Non-pigmented ciliary epithelial cell (primary cell): ENCODE measurements at regions not wholly inside any gene's neighbourhood (a gene's known extent, or its start where the extent isn't known, plus 50 kb on each side); places are given as distances from the start of the nearest gene placed in this dataset.
"Not testable (repeated sequence)": the region's sequence is repeated elsewhere in the genome, so short reads cannot be mapped to it uniquely, and the experiment has no call there.

Source experiments
- DNase-seq: peaks from one replicate; pipeline ENCODE4 v3.0.0-alpha.2; 2010; ENCODE audit warnings: low read depth

DNA sequence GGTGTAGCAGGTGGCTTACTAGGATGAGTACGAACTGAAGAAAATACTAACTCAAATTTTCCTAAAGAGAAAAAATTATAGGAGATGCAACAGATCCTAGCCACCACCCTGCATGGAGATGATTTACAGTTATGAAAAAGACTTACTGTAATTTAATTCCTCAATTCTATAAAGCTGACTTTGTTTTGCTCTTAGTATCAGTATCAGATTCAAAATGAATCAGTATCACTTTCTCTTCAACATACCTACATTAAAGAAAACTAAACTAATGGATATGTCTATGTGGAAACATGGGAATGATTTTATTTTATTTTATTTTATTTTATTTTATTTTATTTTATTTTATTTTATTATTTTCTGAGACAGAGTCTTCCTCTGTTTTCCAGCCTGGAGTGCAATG lies 525.8 kb downstream of the NLGN4X start:
- DNase-seq: no peak

DNA sequence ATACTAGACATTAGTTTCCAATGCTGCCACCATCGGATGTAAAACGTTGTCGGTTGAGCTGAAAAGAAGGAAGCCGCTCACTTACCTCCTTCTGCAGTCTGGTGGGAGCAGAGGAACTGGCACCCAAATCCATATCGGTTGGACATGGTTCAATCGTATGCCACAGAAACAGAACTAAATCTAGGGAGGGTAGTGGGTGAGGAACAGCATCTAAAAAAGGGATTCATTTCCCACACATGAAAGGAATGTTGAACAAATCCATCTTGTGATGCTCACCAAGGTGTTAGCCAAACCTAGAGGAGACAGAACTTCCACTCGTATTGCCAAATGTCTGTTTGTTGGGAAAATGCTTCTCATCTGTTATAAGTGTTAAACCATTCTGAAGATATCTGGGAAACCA lies 532.7 kb downstream of the NLGN4X start:
- no peak for DNase-seq

DNA sequence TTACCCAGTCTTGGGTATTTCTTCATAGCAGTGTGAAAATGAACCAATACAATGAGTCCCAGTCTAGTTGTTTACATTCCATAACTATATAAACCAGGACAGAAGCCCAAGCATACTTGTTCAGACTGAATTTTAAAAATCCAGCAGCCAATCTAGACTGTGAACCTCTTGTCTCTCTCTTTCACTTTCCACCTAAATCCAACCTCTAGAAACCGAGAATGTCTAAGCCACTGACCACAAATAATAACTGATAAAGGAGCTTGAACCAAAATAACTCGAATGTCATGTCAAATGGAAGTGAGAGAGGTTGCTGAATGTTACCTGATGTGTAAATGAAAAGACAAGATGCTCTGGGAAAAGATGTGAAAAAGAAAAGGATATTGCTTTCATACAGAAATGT lies 544.7 kb downstream of the NLGN4X start:
- no peak for DNase-seq

DNA sequence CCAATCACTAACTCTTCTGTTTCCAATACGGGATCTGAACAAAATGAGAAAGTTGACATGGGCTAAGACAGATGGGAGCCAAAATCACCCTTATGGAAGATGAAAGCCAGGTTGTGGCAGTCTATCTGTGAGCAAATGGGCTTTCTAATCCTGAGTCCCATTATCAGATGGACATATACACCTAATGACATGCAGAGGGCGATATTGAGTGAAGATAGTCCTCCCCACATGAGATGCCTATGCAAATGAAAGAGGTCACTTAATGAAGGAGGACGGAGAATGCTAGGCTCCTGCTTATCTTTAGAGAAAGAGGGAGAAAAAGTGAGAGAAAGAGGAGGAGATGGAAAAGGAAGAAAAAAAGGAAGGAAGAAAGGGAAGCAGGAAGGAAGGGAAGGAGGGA lies 547.5 kb downstream of the NLGN4X start:
- no peak for DNase-seq

DNA sequence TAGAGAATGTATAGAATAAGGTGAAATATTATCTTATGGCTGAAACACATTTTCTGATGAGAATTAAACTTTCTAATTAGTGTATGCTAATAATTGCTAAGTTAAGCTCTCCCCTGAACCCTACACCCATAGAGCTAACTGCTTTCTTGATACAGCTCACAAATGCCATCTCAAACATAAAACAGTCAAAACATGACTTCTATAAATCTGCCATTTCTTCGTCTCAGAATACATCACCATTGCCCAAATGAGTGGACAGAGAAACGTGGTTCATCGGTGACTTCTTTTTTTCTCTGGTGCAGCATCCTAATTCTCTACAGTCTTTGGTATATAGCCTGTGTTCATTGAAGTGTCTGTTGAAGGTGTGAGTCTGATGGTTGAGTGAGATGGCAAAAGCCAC lies 554.6 kb downstream of the NLGN4X start:
- no peak for DNase-seq

DNA sequence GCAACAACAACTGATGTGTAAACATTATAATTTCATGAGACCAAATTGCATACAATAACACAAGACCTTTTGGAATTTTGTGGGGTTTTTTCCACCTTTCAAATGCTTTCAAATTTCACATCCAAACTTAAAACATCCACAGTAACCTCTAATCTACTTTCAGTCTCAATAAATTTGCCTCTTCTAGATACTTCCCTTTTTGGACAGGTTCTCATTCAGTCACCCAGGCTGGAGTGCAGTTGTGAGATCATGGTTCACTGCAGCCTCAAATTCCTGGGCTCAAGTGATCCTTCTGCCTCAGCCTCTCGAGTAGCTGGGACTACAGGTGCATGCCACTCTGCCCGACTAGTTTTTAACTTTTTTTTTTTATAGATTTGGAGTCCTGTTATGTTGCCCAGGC lies 556.6 kb downstream of the NLGN4X start:
- no peak for DNase-seq

DNA sequence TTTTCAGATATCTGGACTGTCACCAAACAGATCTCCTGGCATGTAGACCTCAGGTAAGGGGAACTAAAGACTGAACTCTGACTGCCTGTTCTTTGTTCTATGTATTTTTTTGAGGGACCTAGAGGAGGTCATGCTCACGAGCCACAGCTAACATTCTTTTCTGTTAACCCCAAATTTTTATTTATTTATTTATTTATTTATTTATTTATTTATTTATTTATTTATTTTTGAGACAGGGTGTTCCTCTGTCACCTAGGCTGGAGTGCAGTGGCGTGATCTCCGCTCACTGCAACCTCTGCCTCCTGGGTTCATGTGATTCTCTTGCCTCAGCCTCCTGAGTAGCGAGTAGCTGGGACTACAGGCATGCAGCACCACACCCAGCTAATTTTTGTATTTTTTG lies 562.0 kb downstream of the NLGN4X start:
- DNase-seq: not testable (repeated sequence)

DNA sequence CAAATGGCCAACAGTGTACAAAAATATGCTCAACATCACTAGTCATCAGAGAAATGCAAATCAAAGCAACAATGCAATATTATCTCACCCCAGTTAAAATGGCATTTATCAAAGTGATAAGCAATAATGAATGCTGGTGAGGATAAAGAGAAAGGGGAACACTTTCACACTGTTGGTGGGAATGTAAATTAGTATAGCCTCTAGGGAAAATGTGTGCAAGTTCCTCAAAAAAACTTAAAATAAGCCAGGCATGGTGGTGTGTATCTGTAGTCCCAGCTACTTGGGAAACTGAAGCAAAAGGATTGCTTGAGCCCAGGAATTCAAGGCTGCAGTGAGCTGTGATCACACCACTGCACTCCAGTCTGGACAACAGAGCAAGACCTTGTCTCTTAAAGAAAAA lies 572.1 kb downstream of the NLGN4X start:
- DNase-seq: no peak

DNA sequence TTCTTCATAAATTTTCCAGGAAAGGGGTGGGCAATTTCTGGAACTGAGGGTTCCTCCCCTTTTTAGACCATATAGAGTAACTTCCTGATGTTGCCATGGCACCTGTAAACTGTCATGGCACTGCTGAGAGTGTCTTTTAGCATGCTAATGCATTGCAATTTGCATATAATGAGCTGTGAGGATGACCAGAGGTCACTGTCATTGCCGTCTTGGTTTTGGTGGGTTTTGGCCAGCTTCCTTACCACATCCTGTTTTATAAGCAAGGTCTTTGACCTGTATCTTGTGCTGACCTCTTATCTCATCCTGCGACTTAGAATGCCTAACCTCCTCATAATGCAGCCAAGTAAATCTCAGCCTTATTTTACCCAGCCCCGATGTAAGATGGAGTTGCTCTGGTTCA lies 577.8 kb downstream of the NLGN4X start:
- no peak for DNase-seq

DNA sequence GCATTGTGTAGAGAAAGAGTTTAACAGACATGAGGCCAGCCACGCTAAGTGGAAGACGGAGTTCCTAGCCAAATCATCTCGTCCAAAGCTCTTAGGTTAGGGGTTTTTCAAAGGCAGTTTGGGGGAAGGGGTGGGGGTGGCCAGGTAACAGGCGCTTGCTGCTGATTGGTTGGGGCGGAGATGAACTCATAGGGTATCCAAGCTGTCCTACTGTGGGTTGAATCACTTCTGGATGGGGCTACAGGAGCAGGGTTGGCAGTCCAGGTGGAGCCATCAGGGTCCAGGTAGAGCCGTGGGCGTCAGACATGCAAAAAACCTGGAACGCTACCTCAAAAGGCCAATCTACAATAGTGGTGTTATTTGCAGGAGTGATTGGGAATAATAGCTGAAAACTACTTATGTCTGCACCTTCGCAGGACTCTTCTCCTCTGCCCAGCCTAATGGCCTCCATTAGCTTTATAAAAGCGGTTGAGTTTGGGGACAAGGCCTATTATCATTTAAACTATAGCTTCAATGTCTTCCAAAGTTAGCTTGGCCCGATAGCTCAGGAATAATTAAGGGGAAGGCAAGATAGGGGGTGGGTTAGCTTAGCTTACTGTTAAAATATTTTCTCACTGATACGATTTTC lies 579.6 kb downstream of the NLGN4X start:
- DNase-seq: no peak

DNA sequence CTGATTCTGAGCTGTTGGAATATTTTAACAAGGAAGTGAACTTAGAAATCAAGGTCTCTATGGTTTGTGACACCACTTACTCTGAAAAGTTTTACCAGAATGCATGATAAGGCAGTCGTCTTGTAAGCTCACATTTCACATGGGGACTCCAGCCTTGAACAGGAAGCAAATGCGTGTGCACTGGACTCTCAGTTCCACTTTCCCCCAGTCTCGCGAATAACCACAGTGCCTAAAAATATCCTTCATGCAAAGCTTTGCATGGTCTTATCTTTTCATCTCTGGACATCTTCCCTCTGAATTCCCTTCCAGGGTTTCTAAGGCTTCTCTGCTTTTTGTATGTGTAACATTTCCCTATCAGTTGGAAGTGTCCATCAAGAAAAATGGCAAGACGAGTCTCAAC lies 581.8 kb downstream of the NLGN4X start:
- no peak for DNase-seq

DNA sequence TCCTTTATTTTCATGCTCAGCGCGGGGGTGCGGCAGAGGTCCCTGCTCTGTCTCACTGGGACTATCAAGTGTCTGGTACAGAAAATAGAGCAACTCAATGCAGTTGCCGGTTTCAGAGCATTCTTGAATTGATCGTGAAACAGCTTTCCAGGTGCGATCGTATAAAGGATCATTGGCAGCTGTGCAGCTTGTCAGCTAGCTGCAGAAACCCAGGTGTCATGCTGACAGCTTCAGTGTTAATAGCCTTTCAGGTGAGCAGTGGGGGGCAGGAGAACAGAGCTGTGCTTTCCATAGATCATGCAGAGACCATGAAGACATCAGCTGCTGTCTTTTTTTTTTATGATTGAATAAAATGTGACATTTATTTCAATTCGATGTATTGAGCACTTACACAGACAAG lies 583.9 kb downstream of the NLGN4X start:
- DNase-seq: no peak

DNA sequence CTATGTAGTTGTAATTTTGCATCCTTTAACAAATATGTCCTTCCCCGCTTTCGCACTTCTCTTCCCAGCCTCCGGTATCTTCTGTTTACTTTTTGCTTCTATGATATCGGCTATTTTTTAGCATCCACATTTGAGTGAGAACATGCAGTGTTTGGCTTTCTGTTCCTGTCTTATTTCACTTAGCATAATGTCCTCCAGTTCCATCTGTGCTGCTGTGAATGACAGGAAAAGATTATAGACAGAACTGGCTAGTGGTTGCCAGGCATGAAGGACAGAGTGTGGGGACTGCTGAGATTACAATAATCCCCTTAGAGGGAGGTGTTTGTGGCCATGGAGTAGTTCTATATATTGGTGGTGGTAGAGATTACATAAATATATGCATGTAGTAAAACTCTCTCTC lies 588.6 kb downstream of the NLGN4X start:
- DNase-seq: no peak

DNA sequence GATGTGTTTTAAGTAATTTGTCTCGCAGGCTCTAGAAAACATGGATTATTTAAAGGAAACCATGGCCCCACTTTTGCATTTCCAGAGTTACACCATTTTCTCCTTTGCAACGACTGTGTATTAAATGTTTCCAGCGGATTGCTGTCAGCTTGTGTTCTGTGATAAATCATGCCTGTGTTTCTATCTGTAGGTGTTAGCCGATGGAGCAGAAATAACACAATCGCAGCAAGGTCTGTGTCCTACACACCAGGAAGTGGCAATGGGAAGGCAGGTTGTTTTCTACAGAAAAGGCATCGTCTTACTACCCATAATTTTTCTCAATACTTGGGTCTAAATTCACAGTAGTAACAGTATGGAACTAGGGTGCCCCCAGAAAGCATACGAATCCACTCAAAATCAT lies 590.1 kb downstream of the NLGN4X start:
- no peak for DNase-seq

DNA sequence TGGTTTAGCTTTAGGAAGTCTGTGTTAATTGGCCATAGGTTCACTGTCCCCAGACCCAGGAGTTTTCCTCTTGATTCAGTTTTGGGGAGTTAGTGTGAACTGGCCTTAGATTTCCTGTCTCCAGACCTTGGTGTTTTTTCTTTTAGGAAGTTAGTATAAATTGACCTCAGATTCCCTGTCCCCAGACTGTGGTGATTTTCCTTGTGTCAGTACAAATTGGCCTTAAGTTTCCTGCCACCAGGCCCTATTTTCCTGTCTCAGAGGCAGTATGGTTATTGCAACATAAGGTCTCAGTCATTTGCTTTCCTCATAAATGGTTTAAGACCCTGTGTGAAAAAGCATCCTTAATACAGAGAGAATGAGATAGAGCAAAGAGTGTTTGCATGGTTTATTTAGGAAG lies 595.8 kb downstream of the NLGN4X start:
- no peak for DNase-seq

DNA sequence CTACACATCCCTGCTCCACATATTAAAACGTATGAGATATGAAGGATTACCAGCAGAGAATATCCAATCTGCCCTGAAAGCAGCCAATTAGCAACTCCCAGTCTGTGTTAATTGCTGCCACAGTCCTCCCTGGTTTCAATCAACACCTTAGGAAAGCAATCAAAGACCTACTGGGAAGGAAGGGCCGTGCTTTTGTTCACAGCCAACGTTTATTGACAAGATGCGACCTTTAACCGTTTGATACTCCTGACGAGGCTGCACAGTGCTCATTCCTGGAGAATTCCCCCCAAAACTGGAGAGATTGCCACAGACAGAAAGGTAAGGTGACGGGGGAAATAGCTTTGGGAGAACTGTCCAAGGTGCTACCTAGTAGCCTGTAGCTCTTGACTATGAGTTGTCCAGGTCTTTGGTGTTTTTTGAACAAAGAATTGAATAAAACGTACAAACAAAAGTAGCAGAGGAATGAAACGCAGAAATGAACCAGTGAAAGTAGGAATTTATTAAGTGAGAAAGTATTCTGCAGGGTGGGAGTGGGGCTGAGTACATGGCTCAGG lies 596.5 kb downstream of the NLGN4X start:
- DNase-seq: no peak

DNA sequence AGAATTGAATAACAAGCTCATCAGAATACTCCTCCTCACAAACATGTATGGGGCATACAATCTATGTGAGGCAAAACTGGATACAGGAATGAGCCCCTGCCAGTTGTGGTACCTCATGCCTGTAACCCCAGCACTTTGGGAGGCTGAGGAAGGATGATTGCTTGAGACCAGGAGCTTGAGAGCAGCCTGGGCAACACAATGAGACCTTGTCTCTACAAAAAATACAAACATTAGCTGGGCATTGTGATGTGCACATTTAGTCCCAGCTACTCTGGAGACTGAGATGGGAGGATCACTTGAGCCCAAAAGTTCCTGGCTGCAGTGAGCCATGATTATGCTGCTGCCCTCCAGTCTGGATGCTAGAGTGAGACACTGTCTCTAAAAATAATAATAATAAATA lies 611.0 kb downstream of the NLGN4X start:
- no peak for DNase-seq

DNA sequence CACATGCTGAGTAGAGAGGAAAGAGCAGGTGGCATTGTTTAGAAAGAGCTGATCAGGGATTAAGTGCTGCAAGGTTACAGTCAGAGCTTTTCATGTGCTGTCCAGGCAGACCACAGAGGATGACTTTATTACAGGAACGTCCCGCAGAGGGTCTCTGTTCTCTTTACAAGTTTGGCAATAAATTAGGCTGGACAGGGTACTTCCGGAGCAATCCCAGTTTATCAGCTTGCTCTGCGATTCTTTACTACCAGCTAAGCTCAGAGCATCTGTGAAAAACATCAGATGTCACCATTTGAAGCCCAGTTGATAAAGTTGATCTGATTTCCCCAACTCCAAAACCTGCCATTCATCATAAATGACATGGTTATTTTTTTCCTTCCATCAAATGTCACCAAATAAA lies 633.1 kb downstream of the NLGN4X start:
- DNase-seq: no peak

DNA sequence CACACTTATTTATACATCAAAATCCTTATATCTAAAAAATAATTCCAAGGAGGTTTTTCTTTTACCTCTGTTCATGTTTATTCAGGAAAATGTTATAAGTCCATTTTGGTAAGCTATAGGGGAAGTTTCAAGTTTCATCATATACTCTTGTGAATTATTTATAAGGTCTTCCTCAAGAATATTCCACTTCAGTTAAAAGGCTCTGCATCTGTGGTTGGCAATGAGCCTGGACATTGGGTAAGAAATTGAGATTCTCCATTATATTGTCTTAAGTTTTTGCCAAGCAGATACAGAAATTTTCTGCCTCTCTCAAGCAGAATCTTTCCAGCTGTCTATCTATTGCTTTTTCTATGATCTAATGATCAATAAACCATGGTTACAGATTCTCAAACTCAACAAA lies 641.9 kb downstream of the NLGN4X start:
- DNase-seq: no peak

DNA sequence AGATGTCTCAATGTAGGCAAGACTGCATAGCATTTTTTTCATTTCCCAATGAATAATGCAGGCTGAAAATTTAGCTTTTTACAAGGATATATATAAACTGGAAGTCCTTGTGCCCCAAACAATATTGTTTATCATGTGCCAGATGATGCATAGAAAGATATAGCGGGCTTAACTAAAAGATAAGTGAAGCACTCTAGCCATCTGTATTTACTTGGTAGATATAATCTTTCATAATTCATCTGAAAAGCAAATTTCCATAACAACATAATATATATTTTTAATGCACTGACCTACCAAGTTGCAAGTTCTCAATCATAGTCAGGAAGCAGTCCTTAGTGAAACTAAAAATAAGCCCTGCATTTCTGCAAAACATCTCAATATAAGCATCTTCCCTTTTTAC lies 653.3 kb downstream of the NLGN4X start:
- no peak for DNase-seq

DNA sequence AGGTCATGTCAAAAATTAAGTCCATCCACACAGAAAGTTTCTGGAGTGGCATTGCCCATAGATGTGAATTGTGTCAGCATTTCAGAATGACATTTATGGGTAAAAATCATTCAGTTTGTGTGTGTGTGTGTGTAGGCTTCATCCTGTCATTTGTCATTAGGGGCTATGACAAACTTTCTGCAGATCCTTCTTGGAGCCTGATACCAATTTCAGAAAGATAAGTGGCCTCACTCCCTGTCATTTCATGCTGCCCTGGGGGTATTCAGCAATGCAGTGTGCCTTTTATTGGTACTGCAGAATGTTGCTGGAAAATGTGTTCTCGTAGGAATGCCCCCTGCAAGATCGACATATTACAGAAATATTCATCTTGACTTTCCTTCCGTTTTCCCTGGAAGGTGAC lies 659.7 kb downstream of the NLGN4X start:
- no peak for DNase-seq

DNA sequence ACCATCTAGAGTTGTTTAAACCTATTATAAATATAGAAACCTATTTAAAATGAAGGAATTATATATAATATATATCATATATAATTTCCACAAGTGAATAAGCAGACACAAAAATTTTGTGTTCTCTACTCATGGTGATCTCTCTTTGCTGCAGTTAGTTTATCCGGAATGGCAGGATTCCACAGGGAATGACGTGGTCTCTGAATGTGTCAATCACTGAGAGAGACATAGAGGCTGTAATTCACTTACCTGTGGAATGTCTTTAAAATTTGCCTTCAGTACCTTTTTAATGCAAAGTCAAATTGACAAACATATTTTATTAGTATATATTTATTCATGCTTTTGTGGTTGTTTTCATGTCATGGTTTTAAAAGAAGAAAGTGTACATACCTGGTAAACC lies 669.3 kb downstream of the NLGN4X start:
- no peak for DNase-seq

DNA sequence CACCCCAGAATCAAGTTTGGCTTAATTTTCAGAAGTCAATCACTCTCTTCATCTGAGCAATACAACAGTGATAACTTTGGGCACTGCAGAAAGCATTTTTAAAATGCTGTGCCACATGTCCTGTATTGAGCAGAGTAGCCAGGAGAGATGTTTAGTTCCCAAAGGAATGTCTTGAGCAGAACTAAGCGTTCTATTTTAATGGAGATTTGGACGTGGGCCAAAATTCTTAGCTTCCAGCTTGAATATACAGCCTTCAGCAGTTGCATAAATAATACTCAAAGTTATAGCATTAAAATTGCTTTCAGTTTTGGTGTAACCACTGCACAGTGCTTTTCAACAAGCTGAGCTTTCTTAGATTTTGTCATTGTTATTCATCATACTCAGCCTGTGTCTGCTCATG lies 679.2 kb downstream of the NLGN4X start:
- no peak for DNase-seq

DNA sequence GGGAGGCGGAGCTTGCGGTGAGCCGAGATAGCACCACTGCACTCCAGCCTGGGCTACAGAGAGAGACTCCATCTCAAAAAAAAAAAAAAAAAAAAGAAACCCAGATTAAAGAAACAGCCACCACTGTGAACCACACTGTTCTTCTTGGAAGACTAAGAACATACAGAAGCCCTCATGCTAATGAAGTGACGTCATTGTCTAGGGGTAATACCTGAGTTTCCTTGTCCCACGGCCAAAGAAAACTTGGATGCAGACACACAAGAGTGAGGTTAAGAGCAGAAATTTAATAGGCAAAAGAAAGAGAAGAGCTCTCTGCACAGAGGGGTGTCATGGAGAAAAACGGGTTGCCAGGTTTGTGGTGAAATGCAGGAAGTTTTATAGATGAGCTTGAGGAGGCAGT lies 691.6 kb downstream of the NLGN4X start:
- DNase-seq: no peak

DNA sequence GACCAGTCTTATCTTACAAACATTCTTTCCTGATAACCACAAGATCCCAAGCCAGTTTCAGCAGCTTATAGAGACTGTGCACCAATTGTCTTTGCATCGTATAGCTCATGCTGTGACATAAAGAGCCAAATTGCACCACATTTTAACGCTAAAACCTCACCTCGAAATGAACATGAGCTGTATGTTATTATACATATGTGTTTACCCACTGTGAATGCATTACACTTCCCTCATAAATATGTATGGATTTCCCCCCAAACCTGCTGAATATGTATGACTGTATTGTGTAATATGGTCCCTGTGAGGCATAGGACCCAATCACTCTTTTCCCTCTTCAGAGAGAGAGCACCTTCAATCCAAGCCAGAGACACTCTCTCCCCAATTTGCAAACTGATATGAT lies 692.4 kb downstream of the NLGN4X start:
- no peak for DNase-seq
